ENCODE measurements at regions not wholly inside any gene's neighbourhood (a gene's known extent, or its start where the extent isn't known, plus 50 kb on each side); places are given as distances from the start of the nearest gene placed in this dataset.

- TF ChIP-seq CTCF (IDR thresholded peaks at IDR 0.05) (no peak), POLR2A (IDR thresholded peaks at IDR 0.05) (no peak), POLR2AphosphoS5 (IDR thresholded peaks at IDR 0.05) (no peak)
These were observed 547.2 kb downstream of the KCNJ2 start for GRCh38 chr17:70716551-70716950.
